CD14-positive monocyte (primary cell): ENCODE measurements at regions not wholly inside any gene's neighbourhood (a gene's known extent, or its start where the extent isn't known, plus 50 kb on each side); places are given as distances from the start of the nearest gene placed in this dataset.

ENCODE experiments used
- DNase-seq, 3 donors: peaks; one replicate each; pipeline ENCODE4 v3.0.0-alpha.2; 2011 to 2022
- H2AFZ ChIP-seq: 2 replicates; pipeline ENCODE4 v1.6.0; 2012; ENCODE audit warnings: mild to moderate bottlenecking, low read depth, low read length, inconsistent platforms; ENCODE audit not compliant: insufficient read depth, poor library complexity, severe bottlenecking
- H3K27ac ChIP-seq, 2 donors: 1 replicate in 1 of 2; 2 replicates in 1 of 2; pipeline ENCODE4 v1.5.1; 2012 to 2013; ENCODE audit warnings: low read length in 2 of 2, control low read depth in 1 of 2, inconsistent platforms in 1 of 2, low read depth in 1 of 2, mild to moderate bottlenecking in 1 of 2
- H3K27me3 ChIP-seq, 2 donors: one replicate each; pipeline versions ENCODE4 v1.6.0 to v1.6.1; 2011 to 2013; ENCODE audit warnings: low read length in 2 of 2; ENCODE audit not compliant: control insufficient read depth in 2 of 2, insufficient read depth in 2 of 2
- H3K36me3 ChIP-seq, 2 donors: replicated peaks in 1 of 2; 1 replicate in 1 of 2; 2 replicates in 1 of 2; pipeline versions ENCODE4 v1.5.1 to v1.6.1; 2012 to 2013; ENCODE audit warnings: low read length in 2 of 2, control low read depth in 1 of 2, inconsistent platforms in 1 of 2, mild to moderate bottlenecking in 1 of 2; ENCODE audit not compliant: insufficient read depth in 2 of 2, control insufficient read depth in 1 of 2
- H3K4me1 ChIP-seq, 2 donors: 1 replicate in 1 of 2; 2 replicates in 1 of 2; pipeline versions ENCODE4 v1.5.1 to v1.6.1; 2012 to 2013; ENCODE audit warnings: low read length in 2 of 2, control low read depth in 1 of 2, inconsistent platforms in 1 of 2, mild to moderate bottlenecking in 1 of 2, moderate library complexity in 1 of 2; ENCODE audit not compliant: insufficient read depth in 2 of 2, control insufficient read depth in 1 of 2
- H3K4me2 ChIP-seq: replicated peaks from 2 replicates; pipeline ENCODE3; 2012; ENCODE audit warnings: low read length, moderate library complexity, mild to moderate bottlenecking; ENCODE audit not compliant: poor library complexity, severe bottlenecking; ENCODE audit errors: extremely low read depth
- H3K4me3 ChIP-seq, 3 experiments: fragments of 200-600 bp in 1 of 3; sonication (generic) in 1 of 3; replicated peaks in 1 of 3; 1 replicate in 2 of 3; 2 replicates in 1 of 3; pipeline ENCODE4 v1.5.1; 2011 to 2013; ENCODE audit warnings: low read length in 3 of 3, mild to moderate bottlenecking in 3 of 3, control low read depth in 2 of 3, low read depth in 2 of 3, inconsistent platforms in 1 of 3, moderate library complexity in 1 of 3
- H3K79me2 ChIP-seq: 2 replicates; pipeline ENCODE4 v1.6.0; 2012; ENCODE audit warnings: mild to moderate bottlenecking, control low read depth, inconsistent platforms, low read length, moderate library complexity; ENCODE audit not compliant: insufficient read depth
- H3K9ac ChIP-seq: 2 replicates; pipeline ENCODE4 v1.6.0; 2017; ENCODE audit warnings: low read length, mild to moderate bottlenecking; ENCODE audit not compliant: insufficient read depth, poor library complexity, severe bottlenecking
- H3K9me3 ChIP-seq, 2 donors: replicated peaks in 1 of 2; 1 replicate in 1 of 2; 2 replicates in 1 of 2; pipeline versions ENCODE4 v1.5.1 to v1.6.1; 2012 to 2013; ENCODE audit warnings: low read length in 2 of 2, control low read depth in 1 of 2; ENCODE audit not compliant: control insufficient read depth in 1 of 2, insufficient read depth in 1 of 2
- H4K20me1 ChIP-seq: 2 replicates; pipeline ENCODE4 v1.6.0; 2012; ENCODE audit warnings: mild to moderate bottlenecking, low read length, control low read depth, moderate library complexity; ENCODE audit not compliant: insufficient read depth
- H3K27ac Mint-ChIP-seq, 7 donors: one replicate each; pipeline ENCODE4 v1.8.0; 2020; ENCODE audit warnings: mild to moderate bottlenecking in 7 of 7, mixed read lengths in 7 of 7, moderate library complexity in 6 of 7, inconsistent platforms in 2 of 7
- H3K27me3 Mint-ChIP-seq, 3 donors: one replicate each; pipeline ENCODE4 v1.8.0; 2021 to 2022; ENCODE audit warnings: low read depth in 3 of 3, mild to moderate bottlenecking in 3 of 3, mixed read lengths in 3 of 3, moderate library complexity in 3 of 3, inconsistent platforms in 1 of 3
- H3K36me3 Mint-ChIP-seq, 2 donors: one replicate each; pipeline ENCODE4 v1.8.0; 2020; ENCODE audit warnings: mixed read lengths in 2 of 2, inconsistent platforms in 1 of 2, mild to moderate bottlenecking in 1 of 2
- H3K4me1 Mint-ChIP-seq: one replicate; pipeline ENCODE4 v1.8.0; 2020; ENCODE audit warnings: mild to moderate bottlenecking, mixed read lengths
- H3K4me3 Mint-ChIP-seq, 2 donors: one replicate each; pipeline ENCODE4 v1.8.0; 2020; ENCODE audit warnings: mild to moderate bottlenecking in 2 of 2, mixed read lengths in 2 of 2, moderate library complexity in 1 of 2
- H3K9me3 Mint-ChIP-seq, 7 donors: one replicate each; pipeline ENCODE4 v1.8.0; 2020 to 2022; ENCODE audit warnings: mixed read lengths in 7 of 7, mild to moderate bottlenecking in 6 of 7, moderate library complexity in 6 of 7, inconsistent platforms in 2 of 7
- WGBS: methylation state at CpG from one replicate; pipeline ENCODE4 v1.1.5; 2013; ENCODE audit warnings: missing lambda C conversion rate; ENCODE audit not compliant: insufficient coverage; 5-methylcytosine and 5-hydroxymethylcytosine counted together
- intact Hi-C, 2 donors: fragments of 100-400 bp; cut with micrococcal nuclease; formaldehyde crosslinking; loops; one replicate each; pipeline versions ENCODE4 v1.15.0 to v1.15.1; 2023
- TF ChIP-seq, protein P1 (sequence below): fragments of 200-600 bp; IDR thresholded peaks from one replicate; pipeline ENCODE4 v1.8.0; 2022; ENCODE audit warnings: antibody characterized with exemption, mild to moderate bottlenecking

DNA sequence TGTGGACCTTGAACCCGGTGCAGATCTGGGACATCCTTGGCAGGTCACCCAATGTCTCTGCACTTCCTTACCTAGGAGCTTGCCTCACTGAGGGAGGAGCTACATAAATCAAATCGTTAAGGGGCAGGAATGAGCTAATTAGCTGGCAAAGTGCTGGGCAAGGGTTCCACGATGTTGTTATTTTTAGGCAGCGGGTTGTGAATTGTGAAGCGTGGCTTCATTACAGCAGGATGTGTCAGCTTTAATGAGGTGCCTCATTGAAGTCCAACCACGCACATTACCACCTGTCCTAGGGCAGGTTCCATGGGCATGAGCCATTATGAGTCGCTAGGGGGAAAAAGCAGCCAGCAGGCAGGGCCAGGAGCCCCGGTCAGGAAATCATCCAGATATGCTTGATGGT lies 127.0 kb upstream of the AGAP1 start:
- Mint-ChIP-seq H3K36me3 (no peaks in the 10 kb centered on the region), H3K27ac (no peak overlapping the region), H3K9me3 (peaks cover 0 to 1% (median 0%) of the 10 kb centered on the region in 7 donors), H3K4me1 (no peaks in the 10 kb centered on the region), H3K27me3 (peaks cover 4 to 17% (median 8%) of the 10 kb centered on the region in 3 donors), H3K4me3 (no peak overlapping the region)
- intact Hi-C loops, result no loop called here
- no peaks in the 10 kb centered on the region for H3K27me3 ChIP-seq
- H2AFZ ChIP-seq, result no peak overlapping the region
- TF ChIP-seq, protein P1, sequence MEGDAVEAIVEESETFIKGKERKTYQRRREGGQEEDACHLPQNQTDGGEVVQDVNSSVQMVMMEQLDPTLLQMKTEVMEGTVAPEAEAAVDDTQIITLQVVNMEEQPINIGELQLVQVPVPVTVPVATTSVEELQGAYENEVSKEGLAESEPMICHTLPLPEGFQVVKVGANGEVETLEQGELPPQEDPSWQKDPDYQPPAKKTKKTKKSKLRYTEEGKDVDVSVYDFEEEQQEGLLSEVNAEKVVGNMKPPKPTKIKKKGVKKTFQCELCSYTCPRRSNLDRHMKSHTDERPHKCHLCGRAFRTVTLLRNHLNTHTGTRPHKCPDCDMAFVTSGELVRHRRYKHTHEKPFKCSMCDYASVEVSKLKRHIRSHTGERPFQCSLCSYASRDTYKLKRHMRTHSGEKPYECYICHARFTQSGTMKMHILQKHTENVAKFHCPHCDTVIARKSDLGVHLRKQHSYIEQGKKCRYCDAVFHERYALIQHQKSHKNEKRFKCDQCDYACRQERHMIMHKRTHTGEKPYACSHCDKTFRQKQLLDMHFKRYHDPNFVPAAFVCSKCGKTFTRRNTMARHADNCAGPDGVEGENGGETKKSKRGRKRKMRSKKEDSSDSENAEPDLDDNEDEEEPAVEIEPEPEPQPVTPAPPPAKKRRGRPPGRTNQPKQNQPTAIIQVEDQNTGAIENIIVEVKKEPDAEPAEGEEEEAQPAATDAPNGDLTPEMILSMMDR, result no peak
- no peak for DNase-seq
- H3K4me3 ChIP-seq, result no peak overlapping the region
- H3K27ac ChIP-seq, result no peak overlapping the region
- no peaks in the 10 kb centered on the region for H3K36me3 ChIP-seq
- no peak overlapping the region for H3K4me2 ChIP-seq
- H3K4me1 ChIP-seq, result no peaks in the 10 kb centered on the region
- no peaks in the 10 kb centered on the region for H3K79me2 ChIP-seq
- no peak overlapping the region for H3K9ac ChIP-seq
- H3K9me3 ChIP-seq, result no peaks in the 10 kb centered on the region
- H4K20me1 ChIP-seq, result no peaks in the 10 kb centered on the region
- WGBS, result 89% methylated on average over 5 of the region's 8 CpGs

GRCh38 chr2:235371018-235371417 lies 122.8 kb upstream of the AGAP1 start:
- Mint-ChIP-seq H3K27me3 (peaks cover 4 to 8% (median 6%) of the 10 kb centered on the region in 3 donors), H3K4me3 (no peak overlapping the region), H3K27ac (no peak overlapping the region), H3K9me3 (peaks cover 0 to 4% (median 0%) of the 10 kb centered on the region in 7 donors), H3K36me3 (no peaks in the 10 kb centered on the region), H3K4me1 (no peaks in the 10 kb centered on the region)
- Histone ChIP-seq H4K20me1 (no peaks in the 10 kb centered on the region), H3K4me3 (no peak overlapping the region), H3K4me1 (no peaks in the 10 kb centered on the region), H3K27me3 (no peaks in the 10 kb centered on the region), H3K9me3 (no peaks in the 10 kb centered on the region), H3K79me2 (no peaks in the 10 kb centered on the region), H3K4me2 (no peak overlapping the region), H3K27ac (no peak overlapping the region), H3K36me3 (no peaks in the 10 kb centered on the region), H2AFZ (no peak overlapping the region), H3K9ac (no peak overlapping the region)
- TF ChIP-seq, protein P1, result no peak
- 94% methylated on average over 4 of the region's 5 CpGs for WGBS
- intact Hi-C loops, result no loop called here
- no peak for DNase-seq
